Memory B cell (primary cell): ENCODE measurements at regions not wholly inside any gene's neighbourhood (a gene's known extent, or its start where the extent isn't known, plus 50 kb on each side); places are given as distances from the start of the nearest gene placed in this dataset.
A peak's percentile ranks its signal among the peaks of the same experiment; 100 is the strongest.
"Not testable (repeated sequence)": the region's sequence is repeated elsewhere in the genome, so short reads cannot be mapped to it uniquely, and the experiment has no call there.

ENCODE experiments used
- ATAC-seq: fragments of 150-1000 bp; cut with Tn5 transposase; 2 replicates; pipeline ENCODE4 v1.10.0; 2021; ENCODE audit warnings: low read depth, mild to moderate bottlenecking, moderate library complexity
- DNase-seq, 2 donors: peaks; one replicate each; pipeline ENCODE4 v3.0.0; 2022; ENCODE audit warnings: low spot score in 2 of 2
- H3K27ac Mint-ChIP-seq: one replicate; pipeline ENCODE4 v1.8.0; 2022; ENCODE audit warnings: mild to moderate bottlenecking, moderate library complexity, mixed read lengths
- H3K27me3 Mint-ChIP-seq: one replicate; pipeline ENCODE4 v1.8.0; 2022; ENCODE audit warnings: mixed read lengths
- H3K36me3 Mint-ChIP-seq: one replicate; pipeline ENCODE4 v1.8.0; 2022; ENCODE audit warnings: mild to moderate bottlenecking, mixed read lengths
- H3K4me1 Mint-ChIP-seq: one replicate; pipeline ENCODE4 v1.8.0; 2022; ENCODE audit warnings: mixed read lengths
- H3K4me3 Mint-ChIP-seq: one replicate; pipeline ENCODE4 v1.8.0; 2022; ENCODE audit warnings: mild to moderate bottlenecking, moderate library complexity, mixed read lengths
- H3K9me3 Mint-ChIP-seq: one replicate; pipeline ENCODE4 v1.8.0; 2022; ENCODE audit warnings: mixed read lengths

DNA sequence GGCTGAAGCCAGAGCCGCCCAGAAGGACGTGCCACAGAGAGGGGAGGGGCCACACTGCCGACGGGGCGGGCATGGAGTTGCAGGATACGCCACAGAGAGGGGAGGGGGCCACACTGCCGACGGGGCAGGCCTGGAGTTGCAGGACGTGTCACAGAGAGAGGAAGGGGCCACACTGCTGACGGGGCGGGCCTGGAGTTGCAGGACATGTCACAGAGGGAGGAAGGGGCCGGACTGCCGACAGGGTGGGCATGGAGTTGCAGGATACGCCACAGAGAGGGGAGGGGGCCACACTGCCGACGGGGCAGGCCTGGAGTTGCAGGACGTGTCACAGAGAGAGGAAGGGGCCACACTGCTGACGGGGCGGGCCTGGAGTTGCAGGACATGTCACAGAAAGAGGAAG is 99.4 kb upstream of the C1orf174 start:
- H3K4me3 Mint-ChIP-seq, H3K27ac Mint-ChIP-seq, ATAC-seq: not testable (repeated sequence)

DNA sequence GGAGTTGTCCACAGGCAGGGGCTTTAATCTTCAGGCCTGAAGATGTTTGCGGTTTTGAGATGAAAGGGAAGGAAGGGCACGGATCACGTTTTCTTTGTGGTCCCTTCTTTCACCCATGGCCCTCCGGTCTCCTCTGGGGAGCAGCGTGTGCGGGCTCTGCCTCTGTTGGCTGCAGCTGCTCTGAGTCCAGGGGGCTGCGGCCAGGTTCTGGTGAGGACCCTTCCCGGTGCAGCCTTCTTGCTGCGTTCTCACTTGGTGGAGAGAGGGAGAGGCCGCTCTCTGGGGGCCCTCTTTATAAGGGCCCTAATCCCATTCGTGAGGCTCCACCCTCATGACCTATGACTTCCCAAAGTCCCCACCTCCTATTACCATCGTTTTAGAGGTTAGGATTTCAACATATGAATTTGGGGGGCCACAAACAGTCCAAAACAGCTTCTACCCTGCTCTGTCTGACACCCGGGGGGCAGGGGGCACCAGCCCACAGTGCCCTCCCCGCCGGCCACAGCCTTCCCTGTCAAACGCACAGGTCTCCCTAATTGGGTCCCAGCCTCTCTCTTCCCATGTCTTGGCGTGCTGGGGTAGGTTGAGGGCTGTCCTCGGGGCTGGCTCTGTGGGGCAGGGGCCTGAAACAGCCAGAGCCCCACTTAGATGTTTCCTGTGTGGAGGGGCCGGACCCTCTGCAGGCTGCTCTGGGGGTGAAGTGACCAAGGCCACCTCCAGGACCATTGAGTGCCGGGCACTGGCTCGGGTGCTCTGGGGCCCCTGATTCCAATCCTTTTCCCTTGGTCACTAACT is 100.1 kb upstream of the C1orf174 start:
- Mint-ChIP-seq H3K4me1 (peaks cover 7% of the 10 kb centered on the region), H3K36me3 (peaks cover 3% of the 10 kb centered on the region), H3K4me3 (no peak overlapping the region), H3K9me3 (peaks cover 2% of the 10 kb centered on the region), H3K27me3 (peaks cover 17% of the 10 kb centered on the region), H3K27ac (no peak overlapping the region)
- ATAC-seq = no peak
- no peak for DNase-seq

More for the DNA sequence above, 99.4 kb upstream of the C1orf174 start:
- not testable (repeated sequence) for H3K36me3 Mint-ChIP-seq, DNase-seq, H3K4me1 Mint-ChIP-seq, H3K9me3 Mint-ChIP-seq
- peaks cover 17% of the 10 kb centered on the region for H3K27me3 Mint-ChIP-seq

DNA sequence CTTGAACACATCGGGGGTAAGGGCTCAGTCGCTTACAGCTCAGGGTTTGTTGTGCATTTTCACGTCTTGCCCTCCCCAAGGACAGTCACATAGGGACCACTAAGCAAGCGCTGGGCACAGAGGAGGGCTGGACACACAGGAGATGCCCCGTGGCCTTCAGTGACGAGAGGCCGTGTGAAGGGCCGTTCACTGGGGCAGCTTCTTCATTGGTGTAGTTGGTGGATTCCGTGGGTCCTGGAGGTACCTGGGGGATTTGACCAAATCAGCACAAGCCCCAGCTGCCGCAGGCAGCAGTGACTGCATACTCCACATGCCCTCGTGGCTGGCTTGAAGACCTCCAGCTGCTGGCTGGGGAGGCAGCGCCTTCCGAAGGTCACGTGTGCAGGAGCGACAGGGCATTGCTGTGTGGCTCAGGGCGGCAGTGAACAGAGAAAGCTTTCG is 100.8 kb upstream of the C1orf174 start:
- H3K9me3 Mint-ChIP-seq = peaks cover 4% of the 10 kb centered on the region
- H3K4me3 Mint-ChIP-seq = no peak overlapping the region
- peaks cover 3% of the 10 kb centered on the region for H3K36me3 Mint-ChIP-seq
- H3K4me1 Mint-ChIP-seq = peaks cover 7% of the 10 kb centered on the region
- DNase-seq (no peak), ATAC-seq (no peak)
- H3K27me3 Mint-ChIP-seq = peaks cover 17% of the 10 kb centered on the region
- no peak overlapping the region for H3K27ac Mint-ChIP-seq

DNA sequence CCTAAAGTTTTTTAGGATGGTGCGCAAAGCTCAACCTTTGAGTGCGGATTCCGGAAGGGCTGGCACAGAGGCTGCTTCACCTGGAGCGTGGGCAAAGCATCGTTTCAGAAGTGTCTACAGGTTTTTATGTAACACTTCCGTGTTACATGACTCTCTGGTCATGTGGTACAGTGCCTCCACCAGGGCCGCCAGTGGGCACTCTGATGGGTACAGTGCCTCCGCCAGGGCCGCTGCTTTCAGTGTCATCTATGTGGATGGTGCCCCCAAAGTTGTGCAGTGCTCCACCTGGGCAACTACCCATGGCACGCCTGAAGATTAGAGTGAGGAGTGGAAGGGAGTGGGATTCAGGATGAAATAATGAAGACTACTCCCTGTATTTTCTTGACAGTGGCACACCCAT is 101.4 kb upstream of the C1orf174 start:
- peaks cover 17% of the 10 kb centered on the region for H3K27me3 Mint-ChIP-seq
- H3K36me3 Mint-ChIP-seq = peaks cover 3% of the 10 kb centered on the region
- DNase-seq = no peak
- ATAC-seq = no peak
- peaks cover 7% of the 10 kb centered on the region for H3K4me1 Mint-ChIP-seq
- no peak overlapping the region for H3K27ac Mint-ChIP-seq
- peaks cover 4% of the 10 kb centered on the region for H3K9me3 Mint-ChIP-seq
- no peak overlapping the region for H3K4me3 Mint-ChIP-seq

DNA sequence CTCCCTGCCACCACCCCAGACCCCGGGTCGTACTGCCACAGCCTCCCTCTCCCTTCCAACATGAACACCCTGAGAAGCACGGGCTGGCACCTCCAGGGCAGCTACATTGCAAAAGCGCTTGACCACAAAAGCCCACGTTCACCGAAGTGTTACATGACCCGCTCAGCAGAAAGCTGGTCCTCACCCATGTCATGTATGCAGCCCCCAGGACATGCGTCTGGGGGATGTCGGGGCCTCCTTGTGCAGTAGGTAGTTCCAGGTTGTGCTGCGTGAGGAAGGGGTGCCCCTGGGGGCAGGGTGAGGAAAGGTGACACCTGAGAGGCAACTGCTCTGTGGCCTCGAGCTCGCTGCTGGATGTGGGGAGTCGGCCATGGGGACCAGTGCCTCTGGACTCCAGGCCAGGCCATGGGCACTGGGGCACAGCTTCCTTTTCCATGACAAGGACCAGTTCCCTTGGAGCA is 102.0 kb upstream of the C1orf174 start:
- H3K4me1 Mint-ChIP-seq = peaks cover 7% of the 10 kb centered on the region
- peaks cover 5% of the 10 kb centered on the region for H3K9me3 Mint-ChIP-seq
- ATAC-seq = no peak
- H3K27ac Mint-ChIP-seq = no peak overlapping the region
- no peak overlapping the region for H3K4me3 Mint-ChIP-seq
- peaks cover under 1% of the 10 kb centered on the region for H3K36me3 Mint-ChIP-seq
- DNase-seq = no peak
- peaks cover 11% of the 10 kb centered on the region for H3K27me3 Mint-ChIP-seq

DNA sequence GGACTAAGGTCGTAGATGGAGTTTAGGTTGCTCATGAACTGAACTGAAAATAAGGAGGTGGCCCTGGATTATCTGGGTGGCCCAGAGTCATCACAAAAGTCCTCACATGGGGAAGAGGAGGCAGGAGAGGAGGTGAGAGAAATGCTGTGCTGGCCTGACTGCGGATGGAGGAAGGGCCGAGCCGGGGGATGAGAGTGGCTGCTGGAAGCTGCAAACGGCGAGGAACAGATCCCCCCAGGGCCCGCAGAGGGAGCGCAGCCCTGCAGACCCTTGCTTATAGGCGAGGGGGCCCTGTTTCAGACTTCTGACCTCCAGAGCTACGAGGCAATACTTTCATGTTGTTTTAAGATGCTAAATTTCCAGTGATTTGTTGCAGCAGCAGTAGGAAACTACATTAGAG is 102.7 kb upstream of the C1orf174 start:
- peaks cover 8% of the 10 kb centered on the region for H3K27me3 Mint-ChIP-seq
- DNase-seq (no peak), ATAC-seq (no peak)
- no peak overlapping the region for H3K27ac Mint-ChIP-seq
- H3K9me3 Mint-ChIP-seq = peaks cover 8% of the 10 kb centered on the region
- H3K4me1 Mint-ChIP-seq = peaks cover 10% of the 10 kb centered on the region
- H3K36me3 Mint-ChIP-seq = peaks cover 3% of the 10 kb centered on the region
- no peak overlapping the region for H3K4me3 Mint-ChIP-seq

DNA sequence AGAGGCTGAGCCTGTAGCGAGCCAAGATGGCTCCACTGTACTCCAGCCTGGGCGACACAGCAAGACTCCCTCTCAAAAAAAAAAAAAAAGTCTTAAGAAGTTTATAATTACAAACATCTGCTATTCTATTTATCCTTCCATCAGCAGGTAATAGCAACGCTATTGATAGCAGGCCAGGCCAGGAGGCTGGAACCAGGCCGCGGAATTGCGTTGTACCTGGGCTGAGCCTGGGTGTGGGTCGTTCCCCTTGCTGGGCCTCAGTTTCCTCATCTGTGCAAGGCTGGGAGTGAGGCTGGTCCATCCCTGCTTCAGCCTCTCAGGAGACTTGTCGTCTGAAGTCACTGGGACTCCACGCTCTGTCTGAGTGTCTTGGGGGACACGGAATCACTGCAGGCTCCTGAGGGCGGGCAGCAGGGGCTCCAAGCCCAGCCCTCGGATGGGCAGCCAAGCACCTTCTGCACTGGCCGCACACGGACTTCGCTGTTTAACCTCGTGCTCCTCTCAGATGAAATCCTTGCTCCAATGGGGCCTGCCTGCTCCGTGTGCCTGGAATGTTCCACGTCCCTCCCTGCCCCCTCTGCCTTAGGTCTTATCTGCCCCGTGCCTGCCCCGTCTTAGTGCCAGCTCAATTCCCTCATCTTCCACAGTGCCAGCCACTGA is 103.9 kb upstream of the C1orf174 start:
- ATAC-seq (no peak), DNase-seq (no peak)
- no peak overlapping the region for H3K27ac Mint-ChIP-seq
- H3K4me1 Mint-ChIP-seq = peaks cover 8% of the 10 kb centered on the region
- peaks cover 8% of the 10 kb centered on the region for H3K9me3 Mint-ChIP-seq
- no peak overlapping the region for H3K4me3 Mint-ChIP-seq
- H3K27me3 Mint-ChIP-seq = peaks cover 5% of the 10 kb centered on the region
- H3K36me3 Mint-ChIP-seq = peaks cover 3% of the 10 kb centered on the region

DNA sequence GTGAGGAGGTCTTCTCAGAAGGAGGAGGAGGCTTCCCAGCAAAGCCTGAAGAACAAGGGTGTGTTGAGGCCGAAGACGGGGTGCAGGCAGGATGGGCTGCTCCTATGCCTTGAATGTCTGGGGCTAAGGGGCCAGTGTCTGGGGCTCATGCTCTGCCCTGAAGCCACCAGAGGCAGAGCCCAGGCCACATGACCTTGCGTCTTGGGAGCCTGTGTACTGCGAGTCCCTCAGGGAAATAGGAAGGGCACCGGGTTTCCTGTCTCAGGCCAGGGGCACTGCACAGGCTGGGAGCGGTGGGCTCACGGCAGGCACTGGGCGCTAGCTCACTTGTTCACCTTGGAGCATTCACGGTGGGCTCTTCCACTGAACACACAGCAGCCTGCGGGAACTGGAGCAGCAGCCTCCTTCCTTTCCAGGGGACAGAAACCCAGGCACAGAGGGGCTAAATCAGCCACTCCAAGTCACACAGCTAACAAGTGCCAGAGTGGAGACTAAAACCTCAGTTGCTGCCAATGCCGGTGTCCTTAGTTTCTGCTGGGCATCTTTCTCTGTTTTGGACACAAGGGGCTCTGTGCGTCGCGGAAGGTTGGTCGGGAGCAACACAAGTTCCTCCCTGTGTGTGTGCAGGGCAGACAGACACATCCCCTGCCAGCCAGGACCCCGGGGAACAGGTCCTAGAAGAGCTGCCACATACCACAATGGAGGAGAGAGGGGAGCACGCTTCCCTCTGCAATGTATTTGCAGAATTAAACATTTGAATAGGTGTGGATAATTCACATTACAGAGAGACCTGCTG is 104.8 kb upstream of the C1orf174 start:
- Mint-ChIP-seq H3K9me3 (peaks cover 8% of the 10 kb centered on the region), H3K27me3 (no peaks in the 10 kb centered on the region), H3K36me3 (peaks cover 3% of the 10 kb centered on the region), H3K27ac (no peak overlapping the region), H3K4me3 (no peak overlapping the region), H3K4me1 (peaks cover 3% of the 10 kb centered on the region)
- no peak for DNase-seq
- ATAC-seq = no peak

DNA sequence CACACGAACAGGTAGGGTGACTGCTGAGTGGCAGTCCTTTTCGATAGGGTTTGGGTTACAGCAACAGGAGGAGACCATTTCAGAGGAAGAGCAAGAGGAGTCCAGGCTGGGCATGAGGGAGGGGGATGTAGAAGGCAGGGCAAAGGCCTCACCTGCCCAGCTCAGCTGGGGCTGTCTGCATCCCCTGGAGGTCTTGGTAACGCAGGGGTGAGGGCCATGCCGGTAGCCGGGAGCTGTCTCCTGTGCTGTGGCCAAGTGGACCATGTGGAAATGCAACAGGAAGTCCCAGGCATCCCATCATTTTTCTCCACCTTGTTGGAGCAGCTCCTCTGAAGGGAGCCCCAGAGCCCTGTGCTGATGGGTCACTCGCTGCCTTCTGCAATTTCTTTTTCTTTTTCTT is 105.4 kb upstream of the C1orf174 start:
- DNase-seq (no peak), ATAC-seq (no peak)
- Mint-ChIP-seq H3K9me3 (peaks cover 8% of the 10 kb centered on the region), H3K27me3 (no peaks in the 10 kb centered on the region), H3K4me3 (no peak overlapping the region), H3K36me3 (peaks cover 3% of the 10 kb centered on the region), H3K4me1 (peaks cover 3% of the 10 kb centered on the region), H3K27ac (no peak overlapping the region)

DNA sequence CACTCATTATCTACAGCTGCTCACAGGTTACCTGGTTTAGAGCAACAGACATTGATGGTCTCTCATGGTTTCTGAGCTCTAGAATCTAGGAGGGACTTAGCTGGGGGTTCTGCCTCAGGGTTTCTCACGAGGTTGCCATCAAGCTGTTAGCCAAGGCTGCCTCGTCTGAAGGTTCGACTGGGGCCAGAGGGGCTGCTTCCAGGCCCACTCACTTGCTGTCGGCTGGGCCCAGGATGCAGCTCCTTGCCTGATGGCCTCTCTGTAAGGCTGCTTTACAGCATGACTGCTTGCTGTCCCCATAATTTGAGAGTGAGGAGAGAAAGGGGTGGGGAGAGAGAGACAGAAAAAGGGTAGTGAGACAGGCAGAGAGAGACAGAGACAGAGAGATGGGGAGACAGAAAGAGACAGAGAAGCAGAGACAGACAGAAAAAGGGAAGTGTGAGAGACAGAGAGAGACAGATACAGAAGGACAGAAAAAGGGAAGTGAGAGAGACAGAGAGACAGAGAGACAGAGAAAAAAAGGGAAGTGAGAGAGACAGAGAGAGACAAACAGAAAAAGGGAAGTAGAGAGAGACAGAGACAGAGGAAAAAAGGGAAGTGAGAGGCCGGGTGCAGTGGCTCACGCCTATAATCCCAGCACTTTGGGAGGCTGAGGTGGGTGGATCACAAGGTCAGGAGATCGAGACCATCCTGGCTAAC is 106.8 kb upstream of the C1orf174 start:
- peak; percentile 62 for ATAC-seq

DNA sequence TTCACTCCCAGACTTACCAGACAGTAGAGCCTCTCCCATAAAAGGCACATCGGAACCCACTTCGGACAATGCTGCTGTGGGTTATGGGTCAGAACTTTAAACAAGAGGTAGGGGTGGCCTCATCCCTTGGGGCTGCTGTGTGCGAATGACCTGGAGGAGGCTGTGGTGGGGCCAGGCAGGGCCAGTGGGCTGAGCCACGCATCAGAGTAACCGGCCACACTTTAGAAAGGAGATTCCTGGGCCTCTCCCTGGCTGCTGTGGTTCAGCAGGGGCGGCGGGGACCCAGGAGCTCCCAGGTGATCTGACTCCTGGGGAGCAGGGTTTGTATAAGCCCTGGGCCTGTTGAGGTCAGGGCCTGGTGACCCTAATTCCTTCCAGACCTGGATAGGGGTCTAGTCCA is 110.2 kb upstream of the C1orf174 start:
- H3K27ac Mint-ChIP-seq = no peak overlapping the region
- ATAC-seq = no peak
- H3K4me1 Mint-ChIP-seq = peaks cover 7% of the 10 kb centered on the region
- H3K27me3 Mint-ChIP-seq = no peaks in the 10 kb centered on the region
- DNase-seq = no peak
- H3K9me3 Mint-ChIP-seq = peaks cover 6% of the 10 kb centered on the region
- peaks cover 3% of the 10 kb centered on the region for H3K36me3 Mint-ChIP-seq
- H3K4me3 Mint-ChIP-seq = no peak overlapping the region

More for the DNA sequence above, 106.8 kb upstream of the C1orf174 start:
- H3K4me3 Mint-ChIP-seq = no peak overlapping the region
- H3K27me3 Mint-ChIP-seq = no peaks in the 10 kb centered on the region
- H3K9me3 Mint-ChIP-seq = peaks cover 8% of the 10 kb centered on the region
- H3K27ac Mint-ChIP-seq = peak overlapping the region; percentile 80
- peaks cover 3% of the 10 kb centered on the region for H3K36me3 Mint-ChIP-seq
- peak in 1 of 2 donors; percentile 46 for DNase-seq
- H3K4me1 Mint-ChIP-seq = peaks cover 3% of the 10 kb centered on the region

DNA sequence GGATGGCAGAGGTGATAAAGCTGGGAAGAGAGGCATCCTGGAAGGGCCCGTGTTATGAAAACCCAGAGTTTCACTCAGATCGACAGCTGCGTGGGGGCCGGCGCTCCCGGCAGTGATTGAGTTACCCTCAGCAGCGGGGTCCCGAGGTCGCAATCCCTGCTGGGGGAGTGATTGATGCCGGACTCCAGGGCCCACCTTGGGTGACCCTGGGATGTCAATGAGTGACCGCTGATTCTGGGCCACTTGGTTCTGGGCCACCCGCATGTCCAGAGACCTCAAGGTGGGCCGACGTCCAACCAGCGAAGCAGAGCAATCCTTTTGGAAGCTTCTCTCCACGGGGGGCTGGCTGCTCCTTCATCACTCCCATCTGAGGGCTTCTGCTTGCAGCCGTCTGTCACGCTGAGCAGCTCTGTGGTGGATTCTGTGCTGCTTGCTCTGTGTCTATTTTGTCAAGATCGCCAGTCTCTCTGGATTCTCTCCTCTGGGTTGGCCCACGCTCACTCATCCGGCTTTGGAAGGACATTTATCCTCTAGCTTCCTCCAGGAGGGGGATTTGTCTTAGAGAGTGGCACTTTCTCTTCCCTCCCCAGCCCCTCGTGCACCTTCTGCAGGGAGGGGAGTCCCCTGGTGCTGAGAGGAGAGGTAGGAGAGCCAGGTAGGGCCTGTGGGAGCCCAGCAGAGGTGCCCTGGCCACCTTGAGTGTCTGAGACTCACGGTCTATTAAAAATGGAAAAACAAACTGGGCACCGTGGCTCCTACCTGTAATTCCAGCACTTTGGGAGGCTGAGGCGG is 110.9 kb upstream of the C1orf174 start:
- ATAC-seq (no peak), DNase-seq (no peak)
- H3K4me1 Mint-ChIP-seq = peaks cover 7% of the 10 kb centered on the region
- no peak overlapping the region for H3K4me3 Mint-ChIP-seq
- no peaks in the 10 kb centered on the region for H3K27me3 Mint-ChIP-seq
- peaks cover 6% of the 10 kb centered on the region for H3K9me3 Mint-ChIP-seq
- no peak overlapping the region for H3K27ac Mint-ChIP-seq
- peaks cover 3% of the 10 kb centered on the region for H3K36me3 Mint-ChIP-seq
